Prostate gland (tissue), 2 donors: ENCODE measurements at regions not wholly inside any gene's neighbourhood (a gene's known extent, or its start where the extent isn't known, plus 50 kb on each side); places are given as distances from the start of the nearest gene placed in this dataset.

ENCODE experiments used
- POLR2A ChIP-seq: fragments of 450-650 bp; IDR thresholded peaks from one replicate; pipeline ENCODE4 v1.6.1; 2016; ENCODE audit warnings: antibody characterized with exemption, mild to moderate bottlenecking
- TF ChIP-seq, protein P1 (sequence below), 4 experiments: fragments of 200-600 bp in 2 of 4; fragments of 450-650 bp in 2 of 4; sonication (generic) in 2 of 4; IDR thresholded peaks; 1 replicate in 3 of 4; 2 replicates in 1 of 4; pipeline ENCODE4 v1.5.1; 2016 to 2019; ENCODE audit warnings: antibody characterized with exemption in 4 of 4, mild to moderate bottlenecking in 2 of 4, moderate library complexity in 2 of 4

DNA sequence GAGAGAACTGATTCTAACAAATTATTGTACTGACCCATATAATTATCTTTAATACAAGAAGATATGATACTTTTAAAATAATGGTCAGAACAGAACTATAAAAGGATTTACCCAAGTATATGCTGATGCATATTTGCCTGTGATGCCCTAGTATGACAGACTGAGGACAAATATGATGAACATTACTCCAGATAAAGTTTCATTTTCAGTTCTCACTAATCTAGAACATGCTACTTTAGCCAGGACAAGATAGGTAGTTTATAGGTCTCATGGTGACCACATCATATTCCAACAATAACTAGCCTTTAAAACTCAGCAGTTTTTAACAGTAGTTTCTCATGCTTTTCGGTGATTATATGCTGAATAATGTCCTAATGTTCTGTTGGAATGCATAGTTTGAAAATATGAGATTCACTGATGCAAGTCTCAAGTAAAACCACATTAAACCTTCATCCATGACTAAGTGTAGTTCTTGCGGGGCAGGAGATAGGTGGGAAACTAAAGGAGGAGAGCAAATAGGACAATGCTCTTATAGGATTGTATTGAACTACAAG is 295.2 kb upstream of the AGA start:
- TF ChIP-seq, protein P1, sequence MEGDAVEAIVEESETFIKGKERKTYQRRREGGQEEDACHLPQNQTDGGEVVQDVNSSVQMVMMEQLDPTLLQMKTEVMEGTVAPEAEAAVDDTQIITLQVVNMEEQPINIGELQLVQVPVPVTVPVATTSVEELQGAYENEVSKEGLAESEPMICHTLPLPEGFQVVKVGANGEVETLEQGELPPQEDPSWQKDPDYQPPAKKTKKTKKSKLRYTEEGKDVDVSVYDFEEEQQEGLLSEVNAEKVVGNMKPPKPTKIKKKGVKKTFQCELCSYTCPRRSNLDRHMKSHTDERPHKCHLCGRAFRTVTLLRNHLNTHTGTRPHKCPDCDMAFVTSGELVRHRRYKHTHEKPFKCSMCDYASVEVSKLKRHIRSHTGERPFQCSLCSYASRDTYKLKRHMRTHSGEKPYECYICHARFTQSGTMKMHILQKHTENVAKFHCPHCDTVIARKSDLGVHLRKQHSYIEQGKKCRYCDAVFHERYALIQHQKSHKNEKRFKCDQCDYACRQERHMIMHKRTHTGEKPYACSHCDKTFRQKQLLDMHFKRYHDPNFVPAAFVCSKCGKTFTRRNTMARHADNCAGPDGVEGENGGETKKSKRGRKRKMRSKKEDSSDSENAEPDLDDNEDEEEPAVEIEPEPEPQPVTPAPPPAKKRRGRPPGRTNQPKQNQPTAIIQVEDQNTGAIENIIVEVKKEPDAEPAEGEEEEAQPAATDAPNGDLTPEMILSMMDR (IDR thresholded peaks at IDR 0.05): no peak
- TF ChIP-seq POLR2A: no peak
